IMR-90 (cell line): ENCODE measurements at regions not wholly inside any gene's neighbourhood (a gene's known extent, or its start where the extent isn't known, plus 50 kb on each side); places are given as distances from the start of the nearest gene placed in this dataset.

Experiments
- ATAC-seq: fragments of 200-7000 bp; cut with Tn5 transposase; 2 replicates; pipeline ENCODE4 v1.9.1; 2020; ENCODE audit warnings: low read depth, mild to moderate bottlenecking, moderate library complexity
- BruUV-seq: library from RNA; stranded (reverse); fragments of 400-500 nt; replicated peaks from 2 replicates; lab custom pipeline; 2021; lab: Mats Ljungman, UMichigan
- CTCF ChIA-PET: fragments of 300-600 bp; formaldehyde crosslinking; extraction: SDS; loops from one replicate; lab custom pipeline; 2021; ENCODE audit warnings: antibody characterized with exemption; lab: Yijun Ruan, JAX
- POLR2A ChIA-PET: fragments of 300-600 bp; sonication (Branson Sonifier 250); formaldehyde crosslinking; loops from one replicate; lab custom pipeline; 2022; ENCODE audit warnings: antibody characterized with exemption; ENCODE audit not compliant: unreplicated experiment; lab: Charles Lee
- DNase-seq: peaks from one replicate; pipeline ENCODE4 v3.0.0; 2013
- H2AFZ ChIP-seq: replicated peaks from 2 replicates; pipeline ENCODE3; 2013; ENCODE audit warnings: low read length, mild to moderate bottlenecking; ENCODE audit not compliant: poor library complexity
- H2AK5ac ChIP-seq: 2 replicates; pipeline ENCODE4 v1.6.1; 2013; ENCODE audit warnings: low read depth, low read length, inconsistent platforms
- H2AK9ac ChIP-seq: replicated peaks from 2 replicates; pipeline ENCODE3; 2013; ENCODE audit warnings: mild to moderate bottlenecking, low read depth, low read length, moderate library complexity; ENCODE audit not compliant: poor library complexity
- H2BK120ac ChIP-seq: 2 replicates; pipeline ENCODE4 v1.6.1; 2013; ENCODE audit warnings: low read depth, low read length, inconsistent platforms
- H2BK15ac ChIP-seq: 3 replicates; pipeline ENCODE4 v1.6.1; 2013; ENCODE audit warnings: low read depth, low read length, inconsistent platforms
- H2BK20ac ChIP-seq: 2 replicates; pipeline ENCODE4 v1.6.1; 2013; ENCODE audit warnings: low read depth, mild to moderate bottlenecking, inconsistent platforms, low read length, moderate library complexity
- H2BK5ac ChIP-seq: 2 replicates; pipeline ENCODE4 v1.6.1; 2013; ENCODE audit warnings: mild to moderate bottlenecking, low read depth, low read length, inconsistent platforms; ENCODE audit not compliant: poor library complexity, severe bottlenecking
- H3K14ac ChIP-seq: replicated peaks from 2 replicates; pipeline ENCODE4 v1.6.1; 2013; ENCODE audit warnings: low read depth, low read length, inconsistent platforms
- H3K18ac ChIP-seq: 2 replicates; pipeline ENCODE4 v1.6.1; 2013; ENCODE audit warnings: low read depth, low read length, control low read depth
- H3K23ac ChIP-seq: 2 replicates; pipeline ENCODE4 v1.6.1; 2013; ENCODE audit warnings: low read depth, low read length, inconsistent platforms
- H3K27ac ChIP-seq: 2 replicates; pipeline ENCODE4 v1.5.1; 2013; ENCODE audit warnings: mild to moderate bottlenecking, control low read depth, low read length; ENCODE audit not compliant: insufficient read depth
- H3K27me3 ChIP-seq: 2 replicates; pipeline ENCODE4 v1.6.1; 2013; ENCODE audit warnings: low read length; ENCODE audit not compliant: control insufficient read depth, insufficient read depth
- H3K36me3 ChIP-seq: 2 replicates; pipeline ENCODE4 v1.6.1; 2013; ENCODE audit warnings: low read length, mixed read lengths; ENCODE audit not compliant: control insufficient read depth, insufficient read depth
- H3K4ac ChIP-seq: 2 replicates; pipeline ENCODE4 v1.6.1; 2013; ENCODE audit warnings: low read depth, low read length, inconsistent platforms
- H3K4me1 ChIP-seq: 2 replicates; pipeline ENCODE4 v1.6.1; 2013; ENCODE audit warnings: low read length, mixed read lengths; ENCODE audit not compliant: control insufficient read depth, insufficient read depth
- H3K4me2 ChIP-seq: 2 replicates; pipeline ENCODE4 v1.6.1; 2013; ENCODE audit warnings: low read depth, mild to moderate bottlenecking, control low read depth, low read length, moderate library complexity
- H3K4me3 ChIP-seq: 2 replicates; pipeline ENCODE4 v1.5.1; 2013; ENCODE audit warnings: low read depth, mild to moderate bottlenecking, control low read depth, low read length, moderate library complexity; ENCODE audit not compliant: insufficient read depth
- H3K56ac ChIP-seq: 2 replicates; pipeline ENCODE4 v1.6.1; 2013; ENCODE audit warnings: low read length, inconsistent platforms; ENCODE audit not compliant: insufficient read depth; ENCODE audit errors: extremely low read depth
- H3K79me1 ChIP-seq, 2 experiments: 2 replicates each; pipeline ENCODE4 v1.6.1; 2013; ENCODE audit warnings: low read length in 2 of 2, inconsistent platforms in 1 of 2, low read depth in 1 of 2
- H3K9ac ChIP-seq: 2 replicates; pipeline ENCODE4 v1.6.1; 2013; ENCODE audit warnings: low read depth, low read length, control low read depth
- H3K9me1 ChIP-seq: 2 replicates; pipeline ENCODE4 v1.6.1; 2013; ENCODE audit warnings: low read length, inconsistent platforms; ENCODE audit not compliant: insufficient read depth
- H3K9me3 ChIP-seq: 2 replicates; pipeline ENCODE4 v1.6.1; 2013; ENCODE audit warnings: low read length; ENCODE audit not compliant: control insufficient read depth, insufficient read depth
- H4K20me1 ChIP-seq: 2 replicates; pipeline ENCODE4 v1.6.1; 2013; ENCODE audit warnings: low read length, inconsistent platforms; ENCODE audit not compliant: insufficient read depth
- H4K5ac ChIP-seq: 2 replicates; pipeline ENCODE4 v1.6.1; 2013; ENCODE audit warnings: mild to moderate bottlenecking, low read depth, low read length, control low read depth
- H4K8ac ChIP-seq, 2 experiments: 2 replicates each; pipeline ENCODE4 v1.6.1; 2013; ENCODE audit warnings: low read depth in 2 of 2, low read length in 2 of 2, control low read depth in 1 of 2, inconsistent platforms in 1 of 2
- H4K91ac ChIP-seq: 2 replicates; pipeline ENCODE4 v1.6.1; 2013; ENCODE audit warnings: low read depth, low read length, inconsistent platforms; ENCODE audit not compliant: insufficient read depth
- CEBPB ChIP-seq: IDR thresholded peaks from 2 replicates; pipeline ENCODE4 v1.6.1; 2012; ENCODE audit warnings: low read depth, low read length, improper control_type of control experiment
- CHD1 ChIP-seq: IDR thresholded peaks from 2 replicates; pipeline ENCODE4 v1.6.1; 2012; ENCODE audit warnings: low read depth, low read length, improper control_type of control experiment
- CTCF ChIP-seq: conservative IDR thresholded peaks from 2 replicates; pipeline ENCODE4 v1.5.1; 2012; ENCODE audit warnings: mild to moderate bottlenecking, low read depth, low read length, improper control_type of control experiment
- FOS ChIP-seq: fragments of 150-350 bp; IDR thresholded peaks from 2 replicates; pipeline ENCODE4 v1.6.1; 2016; ENCODE audit warnings: low read depth, low read length
- MAFK ChIP-seq: IDR thresholded peaks from 2 replicates; pipeline ENCODE4 v1.6.1; 2012; ENCODE audit warnings: low read depth, low read length, improper control_type of control experiment
- MAZ ChIP-seq: IDR thresholded peaks from 2 replicates; pipeline ENCODE4 v1.6.1; 2012; ENCODE audit warnings: low read depth, mild to moderate bottlenecking, low read length, improper control_type of control experiment, moderate library complexity, borderline replicate concordance
- POLR2A ChIP-seq: IDR thresholded peaks from 2 replicates; pipeline ENCODE4 v1.6.1; 2012; ENCODE audit warnings: mild to moderate bottlenecking, low read depth, low read length
- RAD21 ChIP-seq: IDR thresholded peaks from 2 replicates; pipeline ENCODE4 v1.6.1; 2012; ENCODE audit warnings: low read length, improper control_type of control experiment
- SMC3 ChIP-seq: fragments of 150-350 bp; IDR thresholded peaks from 2 replicates; pipeline ENCODE4 v1.6.1; 2016; ENCODE audit warnings: low read depth, mild to moderate bottlenecking, antibody characterized with exemption, low read length, moderate library complexity
- WGBS, 2 experiments: methylation state at CpG; one replicate each; pipeline versions ENCODE4 v1.1.5 to v1.1.7; 2013; ENCODE audit warnings: missing lambda C conversion rate in 2 of 2; ENCODE audit not compliant: insufficient read length in 1 of 2; ENCODE audit errors: extremely low coverage in 2 of 2; 5-methylcytosine and 5-hydroxymethylcytosine counted together
- dilution Hi-C: fragments of 300-500 bp; cut with HindIII; formaldehyde crosslinking; loops from one replicate; pipeline ENCODE4 v1.14.3; 2018; ENCODE audit warnings: low sequenced_read_pairs; ENCODE audit not compliant: unreplicated experiment
- in situ Hi-C: fragments of 300-500 bp; cut with MboI; formaldehyde crosslinking; loops from 3 replicates; pipeline ENCODE4 v1.14.3; 2019; ENCODE audit warnings: low sequenced_read_pairs, inconsistent platforms, mixed read lengths
- intact Hi-C: fragments of 100-400 bp; cut with micrococcal nuclease; formaldehyde crosslinking; loops from 2 replicates; pipeline ENCODE4 v1.10.0; 2022
- TF ChIP-seq, protein P1 (sequence below): fragments of 150-350 bp; IDR thresholded peaks from 2 replicates; pipeline ENCODE4 v1.6.1; 2016; ENCODE audit warnings: low read depth, mild to moderate bottlenecking, low read length, moderate library complexity, borderline replicate concordance

DNA sequence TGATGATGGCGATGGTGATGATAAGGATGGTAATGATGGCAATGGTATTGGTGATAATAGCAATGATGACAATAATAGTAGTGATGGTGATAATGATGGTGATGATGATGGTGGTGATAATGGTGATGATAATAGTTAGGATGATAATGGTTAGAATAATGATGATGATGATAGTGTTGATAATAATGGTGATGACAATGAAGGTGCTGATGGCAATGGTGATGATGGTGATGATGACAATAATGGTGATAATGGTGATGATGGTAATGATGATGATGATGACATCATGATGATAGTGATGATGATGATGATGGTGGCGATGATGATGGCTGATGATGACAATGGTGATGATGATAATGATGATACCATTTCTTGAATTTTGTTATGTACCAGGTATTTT, 309.9 kb downstream of the MIAT start:
- ChIA-PET CTCF (no interaction called here), POLR2A (no interaction called here)
- DNase-seq, result no peak
- Histone ChIP-seq H3K4me3 (no peak overlapping the region), H4K5ac (no peak overlapping the region), H3K4ac (no peak overlapping the region), H2BK120ac (no peak overlapping the region), H3K36me3 (no peaks in the 10 kb centered on the region), H2AFZ (no peak overlapping the region), H3K4me2 (no peak overlapping the region), H4K8ac (no peak overlapping the region), H3K4me1 (no peaks in the 10 kb centered on the region), H3K23ac (no peak overlapping the region), H3K56ac (no peak overlapping the region), H4K91ac (no peak overlapping the region), H3K9me1 (no peaks in the 10 kb centered on the region), H3K27me3 (peaks cover 3% of the 10 kb centered on the region), H2AK9ac (no peak overlapping the region), H3K14ac (no peak overlapping the region), H2BK15ac (no peak overlapping the region), H2BK5ac (no peak overlapping the region), H2AK5ac (no peak overlapping the region), H3K9me3 (no peaks in the 10 kb centered on the region), H3K18ac (no peak overlapping the region), H3K27ac (no peak overlapping the region), H4K20me1 (no peaks in the 10 kb centered on the region), H3K79me1 (no peaks in the 10 kb centered on the region), H2BK20ac (no peak overlapping the region), H3K9ac (no peak overlapping the region)
- in situ Hi-C loops, result no loop called here
- TF ChIP-seq MAZ (no peak), FOS (no peak), CTCF (no peak), CHD1 (no peak), RAD21 (no peak), MAFK (no peak), CEBPB (no peak), SMC3 (no peak), POLR2A (no peak)
- TF ChIP-seq, protein P1, sequence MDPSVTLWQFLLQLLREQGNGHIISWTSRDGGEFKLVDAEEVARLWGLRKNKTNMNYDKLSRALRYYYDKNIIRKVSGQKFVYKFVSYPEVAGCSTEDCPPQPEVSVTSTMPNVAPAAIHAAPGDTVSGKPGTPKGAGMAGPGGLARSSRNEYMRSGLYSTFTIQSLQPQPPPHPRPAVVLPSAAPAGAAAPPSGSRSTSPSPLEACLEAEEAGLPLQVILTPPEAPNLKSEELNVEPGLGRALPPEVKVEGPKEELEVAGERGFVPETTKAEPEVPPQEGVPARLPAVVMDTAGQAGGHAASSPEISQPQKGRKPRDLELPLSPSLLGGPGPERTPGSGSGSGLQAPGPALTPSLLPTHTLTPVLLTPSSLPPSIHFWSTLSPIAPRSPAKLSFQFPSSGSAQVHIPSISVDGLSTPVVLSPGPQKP, result no peak
- dilution Hi-C loops, result no loop called here
- no peak for ATAC-seq
- BruUV-seq, result no TSS peak
- intact Hi-C loops, result no loop called here
- 75 to 100% methylated on average over 1 of the region's 2 CpGs for WGBS, 2 experiments
